GM21825 (cell line): ENCODE measurements at regions not wholly inside any gene's neighbourhood (a gene's known extent, or its start where the extent isn't known, plus 50 kb on each side); places are given as distances from the start of the nearest gene placed in this dataset.

ENCODE experiments used
- ATAC-seq: cut with Tn5 transposase; IDR thresholded peaks from one replicate; pipeline ENCODE4 v1.9.1; 2021; ENCODE audit warnings: mild to moderate bottlenecking, moderate library complexity; ENCODE audit not compliant: unreplicated experiment

DNA sequence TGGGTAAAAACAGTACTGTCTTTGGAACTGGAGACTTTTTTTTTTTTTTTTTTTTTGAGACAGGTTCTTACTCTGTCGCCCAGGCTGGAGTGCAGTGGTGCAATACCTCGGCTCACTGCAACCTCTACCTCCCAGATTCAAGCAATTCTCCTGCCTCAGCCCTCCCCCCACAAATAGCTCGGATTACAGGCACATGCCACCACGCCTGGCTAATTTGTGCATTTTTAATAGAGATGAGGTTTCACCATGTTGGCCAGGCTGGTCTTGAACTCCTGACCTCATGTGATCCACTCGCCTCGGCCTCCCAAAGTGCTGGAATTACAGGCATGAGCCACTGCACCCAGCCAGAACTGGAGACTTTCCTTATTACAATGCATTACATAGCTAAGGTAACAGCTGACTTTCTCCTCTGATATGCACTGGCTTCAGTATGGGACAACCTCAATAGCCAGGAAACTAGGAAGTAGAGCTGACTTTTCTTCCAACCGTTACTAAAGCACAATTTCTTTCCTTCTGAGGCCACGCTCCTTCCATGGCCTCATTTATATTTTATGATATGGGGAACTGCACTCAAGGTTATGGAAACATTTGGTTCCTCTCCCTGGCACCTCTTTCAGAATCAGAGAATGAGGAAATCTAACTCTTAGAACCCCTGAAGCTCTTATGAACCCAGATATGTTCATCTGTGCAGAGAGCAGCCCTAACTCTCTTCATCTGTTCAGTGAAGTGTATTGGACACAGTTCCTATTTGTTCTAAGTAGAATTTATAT lies 53.5 kb upstream of the FAM9B start:
- no peak for ATAC-seq

DNA sequence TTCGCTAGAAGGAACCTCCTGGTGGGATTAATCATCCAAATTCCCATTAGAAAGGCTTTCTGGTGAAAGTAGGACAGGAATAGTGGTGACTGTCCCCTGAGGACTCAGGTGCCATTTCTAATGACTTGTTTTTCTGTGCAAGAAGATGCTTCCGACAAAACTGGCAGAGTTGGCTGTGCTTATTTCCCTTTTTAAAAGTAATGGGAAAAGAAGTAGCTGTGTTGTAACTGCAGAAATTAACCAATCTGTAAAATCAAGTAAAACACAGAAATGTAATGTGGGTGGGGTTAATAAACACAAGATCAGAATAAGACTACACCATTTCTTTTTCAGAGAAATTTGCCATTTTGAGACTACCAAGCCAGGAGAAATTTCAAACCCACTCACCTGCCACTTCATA lies 55.0 kb upstream of the FAM9B start:
- no peak for ATAC-seq

DNA sequence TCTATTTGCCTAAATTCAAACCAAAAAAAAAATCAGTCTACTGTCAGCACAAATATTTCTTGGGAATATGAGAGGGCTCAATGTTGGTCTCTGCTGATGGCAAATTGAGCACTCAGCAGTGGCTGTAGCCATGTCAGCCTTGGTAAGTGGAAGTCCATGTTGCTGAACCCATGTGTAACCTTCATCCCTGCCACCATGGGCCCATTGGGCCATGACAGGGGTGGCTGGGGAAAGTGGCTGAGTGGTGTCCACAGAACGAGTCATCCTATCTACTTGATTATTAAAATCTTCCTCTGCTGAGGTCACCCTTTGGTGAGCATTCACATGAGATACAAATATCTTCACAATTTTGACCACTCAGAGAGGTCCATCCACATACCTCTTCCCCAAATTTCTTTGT lies 56.8 kb upstream of the FAM9B start:
- ATAC-seq: no peak

DNA sequence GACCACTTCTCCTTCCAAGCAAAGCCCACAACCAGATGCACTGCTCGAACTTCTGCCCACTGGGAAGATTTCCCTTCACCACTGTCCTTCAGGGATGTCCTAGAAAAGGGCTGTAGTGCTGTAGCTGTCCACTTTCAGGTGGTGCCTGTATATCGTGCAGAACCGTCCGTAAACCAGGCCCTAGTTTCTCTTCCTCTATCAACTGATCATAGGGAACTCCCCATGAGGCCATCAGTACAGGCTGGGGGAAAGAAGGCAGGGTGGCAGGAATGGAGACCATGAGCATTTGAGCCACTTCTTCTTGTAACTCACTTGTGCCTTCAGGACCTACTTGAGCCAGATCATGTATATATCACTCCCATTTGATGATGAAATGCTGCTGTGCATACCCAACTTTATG lies 57.3 kb upstream of the FAM9B start:
- ATAC-seq: no peak

DNA sequence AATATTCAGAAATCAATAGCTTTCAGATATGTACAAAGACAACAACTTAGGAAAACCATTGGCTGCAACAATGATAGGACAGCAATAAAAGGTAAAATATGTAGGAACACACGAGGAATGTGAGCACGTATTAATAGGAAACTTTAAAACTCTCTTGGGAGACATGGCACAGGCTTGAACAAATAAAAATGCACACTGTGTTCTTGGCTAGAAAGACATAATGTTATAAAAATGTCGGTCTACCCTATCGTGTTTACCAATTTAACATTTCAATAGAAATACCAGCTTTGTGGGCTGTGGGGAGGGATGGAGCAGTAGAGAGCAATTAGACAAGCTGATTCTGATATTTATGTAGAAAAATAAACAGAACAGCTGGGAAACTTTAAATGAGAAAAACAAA lies 69.0 kb upstream of the FAM9B start:
- ATAC-seq: no peak

DNA sequence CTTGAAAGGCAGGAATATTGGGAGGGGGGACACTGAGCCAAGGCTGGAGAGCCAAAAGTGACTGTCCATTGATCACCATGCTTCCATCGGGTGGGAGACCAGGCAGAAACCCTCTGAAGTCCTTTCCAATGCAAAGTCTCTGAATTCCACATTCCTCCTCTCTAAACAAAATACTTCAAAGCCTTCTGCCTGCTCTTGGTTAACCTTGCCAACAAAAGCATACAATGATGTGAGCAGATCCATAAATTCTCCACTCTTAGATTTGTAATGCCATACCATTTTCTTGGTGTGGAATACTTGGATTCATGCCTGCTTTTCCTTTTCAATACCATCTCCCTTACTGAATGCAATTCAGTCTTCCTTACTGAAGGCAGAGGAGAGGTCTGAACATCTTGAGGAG lies 74.1 kb upstream of the FAM9B start:
- no peak for ATAC-seq

DNA sequence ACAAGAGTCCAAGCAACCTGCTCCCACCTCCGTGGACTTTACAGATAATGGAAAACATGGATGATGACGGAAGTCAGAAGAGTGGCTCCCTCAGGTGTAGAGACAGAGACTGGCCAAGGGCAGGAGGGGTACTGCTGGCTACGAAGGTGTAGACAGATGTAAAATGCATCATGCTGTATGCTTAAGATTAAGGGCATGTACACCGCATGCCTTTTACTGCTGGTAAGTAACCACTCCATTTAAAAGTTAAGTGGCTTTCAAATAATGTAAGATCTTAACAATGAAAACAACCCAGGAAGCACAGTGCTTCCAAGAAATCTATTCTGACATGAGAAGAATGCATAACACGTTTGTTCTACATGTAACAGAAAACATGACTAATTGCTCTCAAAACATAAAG lies 76.9 kb upstream of the FAM9B start:
- ATAC-seq: no peak

DNA sequence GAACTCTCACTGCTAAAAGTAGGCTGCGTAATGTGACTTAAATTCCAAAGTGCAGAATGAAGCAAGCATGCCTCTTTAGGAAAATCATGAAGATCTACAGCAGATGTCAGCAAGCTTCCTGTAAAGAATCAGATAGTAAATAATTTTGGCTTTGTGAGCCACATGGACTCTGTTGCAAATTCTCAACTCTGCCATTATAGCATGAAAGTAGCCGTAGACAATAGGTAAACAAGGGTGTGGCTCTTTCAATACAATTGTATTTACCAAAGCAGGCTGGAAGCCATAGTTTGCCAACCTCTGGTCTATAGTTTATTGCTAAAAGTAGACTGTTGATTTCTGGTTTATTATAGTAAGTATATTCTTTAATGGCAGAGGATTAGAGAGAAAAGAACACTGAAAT lies 80.3 kb upstream of the FAM9B start:
- no peak for ATAC-seq

DNA sequence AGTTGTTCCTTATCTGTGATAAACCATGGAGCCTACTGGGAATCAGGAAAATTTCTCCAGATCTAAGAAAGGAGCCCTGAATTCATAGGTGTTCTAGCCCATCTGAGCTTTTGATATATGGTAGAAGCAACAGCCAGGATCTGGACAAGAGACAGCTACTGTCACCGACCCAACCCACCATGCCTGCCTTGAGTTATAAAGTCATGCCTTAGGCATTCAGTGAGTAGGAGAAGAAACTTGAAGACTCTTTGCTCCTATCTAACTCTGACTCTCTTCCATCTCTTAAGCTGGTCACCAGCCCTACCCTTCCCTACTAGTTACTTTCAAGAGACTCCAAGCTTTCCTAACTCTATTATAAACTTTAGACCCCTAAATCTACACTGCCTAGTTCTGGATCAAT lies 83.9 kb upstream of the FAM9B start:
- no peak for ATAC-seq

DNA sequence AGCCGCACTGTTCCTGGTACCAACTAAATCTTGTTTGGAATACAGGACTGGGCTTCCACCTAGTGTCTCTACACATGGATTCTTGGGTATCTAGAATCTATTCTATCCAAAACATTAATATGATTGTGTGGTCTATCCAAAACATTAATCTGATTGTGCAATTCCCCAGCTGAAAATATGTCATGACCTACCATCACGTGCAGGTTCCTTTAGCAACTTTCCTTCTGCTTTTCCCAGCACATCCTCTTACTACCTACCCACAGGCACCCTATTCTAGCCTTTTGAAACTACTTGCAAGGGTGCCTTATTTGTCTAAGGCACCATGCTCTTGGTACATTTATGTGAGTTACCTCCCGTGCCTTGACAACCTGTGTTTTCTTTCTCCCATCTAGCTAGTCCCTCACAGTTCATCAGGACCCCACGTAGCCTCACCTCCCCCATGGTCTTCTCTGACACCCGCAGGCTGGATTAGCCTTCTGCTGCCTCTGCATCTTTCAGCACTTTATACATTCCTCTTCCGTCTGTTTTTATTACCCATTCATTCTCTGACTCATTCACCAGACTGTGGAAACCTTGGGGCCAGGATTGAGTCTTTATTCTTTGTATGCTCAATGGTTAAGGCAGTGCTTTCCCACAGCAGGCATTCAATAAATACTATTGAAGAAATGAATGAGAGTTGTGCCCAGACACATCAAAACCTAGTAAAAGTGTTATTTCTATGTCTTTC lies 88.8 kb upstream of the FAM9B start:
- no peak for ATAC-seq

DNA sequence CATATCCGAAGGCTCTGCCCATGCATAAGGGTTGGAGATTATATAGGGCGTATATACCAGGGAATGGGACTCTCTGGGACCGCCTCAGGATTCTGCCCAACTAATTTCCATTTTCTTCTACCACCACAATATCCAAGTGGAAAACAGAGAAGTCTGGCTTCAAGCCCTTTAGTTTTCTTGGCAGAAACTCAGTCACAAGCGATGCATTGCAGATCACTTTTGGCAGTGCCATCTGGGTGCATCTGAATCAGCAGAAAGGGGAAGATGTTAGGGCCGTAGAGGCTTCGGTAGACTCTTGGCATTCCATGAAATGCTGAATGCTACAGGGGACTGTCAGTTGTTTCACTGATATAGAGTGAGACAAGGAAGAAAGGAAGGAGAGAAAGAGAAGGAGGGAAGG lies 94.1 kb upstream of the FAM9B start:
- ATAC-seq: no peak

DNA sequence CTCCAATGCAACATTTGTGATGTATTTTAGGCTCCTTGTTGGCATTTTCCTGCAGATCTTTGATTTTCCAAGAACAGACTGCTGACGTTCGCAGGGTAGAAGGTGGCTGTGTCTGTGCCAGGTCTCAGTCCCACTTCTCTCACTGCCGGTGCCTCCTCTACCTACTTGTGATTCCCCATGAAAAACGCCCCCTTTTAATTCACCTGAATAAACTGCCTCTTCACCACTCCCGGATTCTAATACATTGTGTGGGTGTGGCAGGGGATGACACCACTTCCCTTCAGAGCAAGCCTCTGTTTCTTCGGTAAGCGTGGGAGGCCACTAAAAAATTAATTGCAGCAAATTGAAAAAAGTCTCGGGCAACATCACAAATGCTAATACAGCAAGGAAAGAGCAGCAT lies 96.1 kb upstream of the FAM9B start:
- ATAC-seq: no peak

DNA sequence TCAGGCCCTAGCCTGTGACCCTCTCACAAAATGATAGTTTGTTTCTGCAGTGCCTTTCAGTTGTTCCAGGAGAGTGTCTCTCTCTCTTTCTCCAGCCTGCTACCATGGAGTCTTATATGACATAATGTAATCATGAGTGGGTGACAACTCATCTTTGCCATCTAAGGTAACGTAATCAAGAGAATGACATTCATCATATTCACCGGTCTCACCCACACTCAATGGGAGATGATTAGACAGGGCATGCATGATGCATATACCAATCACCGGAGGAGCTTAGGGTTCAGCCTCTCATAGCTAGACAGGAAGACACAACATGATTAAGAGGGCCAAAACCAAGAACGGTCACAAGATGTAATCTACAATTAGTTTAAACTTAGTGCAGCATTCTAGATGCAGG lies 97.1 kb upstream of the FAM9B start:
- ATAC-seq: no peak

DNA sequence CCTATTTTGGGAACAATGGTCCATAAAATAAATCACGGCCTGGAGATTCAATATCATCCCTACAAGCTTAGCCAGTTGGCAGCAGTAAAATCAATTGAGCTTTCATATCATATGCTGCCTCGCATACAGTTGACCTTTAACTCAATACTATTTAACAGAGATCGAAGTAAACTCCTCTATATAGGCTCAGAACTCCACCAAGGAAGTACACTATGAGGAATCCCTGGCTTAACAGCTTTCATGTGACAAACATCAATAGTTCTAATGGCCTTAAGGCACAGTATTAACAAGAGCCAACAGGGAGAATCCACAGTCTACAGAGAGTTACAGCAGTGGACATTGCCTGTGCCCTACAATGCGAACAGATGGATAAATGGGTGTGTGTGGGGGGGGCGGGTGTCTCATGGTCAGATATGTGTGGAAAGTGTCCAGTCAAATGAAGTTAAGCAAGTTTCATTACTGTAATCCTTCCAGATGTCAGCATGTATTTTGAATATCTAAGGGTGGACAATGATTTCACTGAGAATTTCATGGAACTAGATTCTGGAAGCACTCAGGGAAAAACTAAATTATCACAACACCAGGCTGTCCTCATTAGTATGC lies 98.2 kb upstream of the FAM9B start:
- ATAC-seq: no peak

DNA sequence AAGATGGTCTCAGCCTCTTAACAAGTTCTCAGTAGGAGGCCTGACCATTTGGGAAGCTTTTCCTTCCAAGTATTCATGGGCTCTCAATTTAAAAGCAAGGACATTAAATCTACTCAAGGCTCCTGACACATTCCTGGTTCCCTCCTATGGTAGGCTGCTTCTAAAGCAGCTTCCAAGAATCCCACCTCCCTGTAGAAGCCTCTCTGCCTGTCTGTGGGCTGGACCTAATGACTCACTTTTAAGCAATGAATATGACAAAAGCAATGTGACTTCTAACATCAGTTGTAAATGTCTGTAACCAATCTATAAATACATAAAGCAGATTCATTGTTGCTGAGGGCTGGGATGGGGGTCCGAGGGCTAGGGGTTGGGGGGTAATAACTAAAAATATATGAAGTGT lies 99.5 kb upstream of the FAM9B start:
- ATAC-seq: no peak

DNA sequence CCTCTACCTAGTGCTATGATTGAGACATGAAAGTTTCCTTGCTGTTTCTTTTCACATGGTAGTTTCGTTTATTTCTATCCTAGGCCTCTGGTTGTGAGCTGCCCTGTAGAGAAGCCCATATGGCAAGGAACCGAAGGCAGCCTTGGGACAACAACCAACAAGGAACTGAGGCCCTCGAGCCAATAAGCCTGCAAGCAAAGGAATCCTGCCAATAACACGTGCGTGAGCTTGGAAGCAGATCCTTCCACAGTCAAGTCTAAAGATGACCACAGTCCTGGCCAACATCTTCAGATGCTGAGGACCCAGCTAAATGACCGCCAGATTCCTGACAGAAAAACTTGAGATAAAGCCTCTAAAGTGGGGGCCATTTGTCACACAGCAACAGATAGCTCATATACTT lies 100.4 kb upstream of the FAM9B start:
- no peak for ATAC-seq

DNA sequence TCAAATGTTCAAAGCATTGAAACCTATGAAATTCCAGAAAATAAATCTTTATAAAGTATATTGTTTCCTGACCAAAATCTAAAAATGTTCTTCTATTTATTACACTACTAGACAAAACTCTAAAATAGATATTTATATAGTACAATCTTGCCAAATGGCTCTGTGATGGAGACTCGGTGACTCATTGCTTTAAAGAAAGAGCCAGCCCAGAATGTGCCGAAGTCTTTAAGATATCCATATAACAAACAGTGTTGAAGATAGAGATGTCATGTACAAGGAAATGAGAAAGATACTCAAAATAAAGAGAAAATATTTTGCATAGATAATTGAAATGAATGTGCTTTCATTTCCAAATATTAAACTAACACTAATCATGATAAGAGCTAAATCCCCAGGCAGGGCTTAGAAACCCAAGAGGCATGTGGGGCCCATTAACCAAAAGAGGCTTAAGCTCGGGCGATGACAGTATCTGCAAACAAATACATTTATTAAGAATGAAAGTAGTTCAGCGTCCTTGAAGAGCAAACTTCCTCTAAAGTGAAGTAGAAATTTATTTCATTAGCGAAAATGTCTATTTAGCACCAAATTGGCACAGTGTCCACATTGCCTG lies 102.1 kb upstream of the FAM9B start:
- no peak for ATAC-seq

DNA sequence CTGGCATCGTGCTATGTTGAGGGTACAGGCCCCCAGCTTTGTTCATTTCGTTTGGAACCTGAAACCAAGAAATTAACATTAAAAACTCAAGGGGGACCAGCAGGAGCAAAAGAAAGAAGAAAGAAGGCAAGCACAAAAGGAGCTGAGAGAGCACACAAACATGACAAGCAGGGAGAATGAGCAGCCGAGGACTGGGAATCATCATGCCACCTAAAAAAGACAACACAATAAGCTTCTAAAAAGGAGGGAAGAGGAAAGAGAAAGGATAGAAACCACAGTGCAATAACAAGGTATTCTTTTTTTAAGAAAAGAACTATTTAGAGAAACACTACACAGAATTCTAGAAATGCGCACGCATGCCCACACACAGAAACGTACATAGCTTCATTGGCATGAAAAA lies 103.2 kb upstream of the FAM9B start:
- no peak for ATAC-seq

DNA sequence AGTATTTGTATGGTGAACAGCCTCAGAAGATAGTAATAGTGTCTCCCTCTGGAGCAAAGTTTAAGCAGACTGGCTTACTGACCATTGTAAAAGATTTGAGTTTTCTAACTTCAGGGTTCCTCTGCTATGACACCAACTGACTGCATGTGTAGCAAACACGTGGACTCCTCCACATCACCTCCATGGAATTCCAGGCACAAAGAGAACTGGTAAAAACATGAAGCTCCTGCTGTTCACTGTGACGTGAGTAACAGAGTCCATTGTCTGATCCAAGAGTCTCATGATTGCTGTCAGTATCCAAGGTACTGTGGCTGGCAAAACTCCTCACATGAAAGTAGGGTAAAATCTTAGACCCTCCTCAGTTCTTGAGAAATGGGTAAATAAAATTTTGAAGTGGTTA lies 107.6 kb upstream of the FAM9B start:
- ATAC-seq: no peak

DNA sequence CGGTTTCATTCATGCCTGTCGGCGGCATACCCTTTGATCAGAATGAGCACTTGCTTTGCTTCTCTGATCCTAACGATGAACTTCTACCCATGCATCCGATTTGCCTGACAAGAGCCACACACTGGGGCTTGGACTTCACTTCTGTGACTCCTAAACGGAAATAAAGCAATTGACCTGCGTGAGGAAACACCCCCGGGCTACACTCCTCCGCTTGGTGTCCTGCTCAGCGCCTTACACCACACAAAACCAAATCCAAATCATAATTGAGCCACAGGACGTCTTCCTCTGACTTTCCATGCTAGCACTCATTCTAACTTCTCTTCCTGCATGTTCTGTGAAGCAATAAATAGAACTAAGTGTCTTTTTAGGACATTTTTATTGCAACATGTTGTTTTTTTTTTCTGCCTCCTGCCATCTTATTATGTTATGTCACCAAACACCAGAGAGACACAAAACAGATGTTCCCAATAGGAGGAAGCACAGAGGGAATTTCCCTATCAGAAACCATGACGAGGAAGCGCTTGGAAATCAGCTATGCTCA lies 110.8 kb upstream of the FAM9B start:
- no peak for ATAC-seq

DNA sequence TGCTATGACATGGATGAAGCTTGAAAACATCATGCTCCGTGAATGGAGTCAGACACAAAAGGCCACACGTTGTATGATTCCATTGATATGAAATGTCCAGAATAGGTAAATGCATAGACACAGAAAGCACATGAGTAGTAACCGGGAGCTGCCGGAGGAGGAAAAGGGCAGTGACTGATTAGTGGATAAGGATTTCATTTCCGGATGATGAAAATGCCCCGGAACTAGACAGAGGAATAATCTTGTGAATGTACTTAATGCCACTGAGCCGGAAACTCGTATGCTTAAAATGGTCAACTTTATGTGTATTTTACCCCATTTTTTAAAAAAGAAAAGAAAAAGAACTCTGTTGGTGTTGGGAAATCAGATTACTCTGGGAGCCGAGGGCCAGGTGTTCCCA lies 112.7 kb upstream of the FAM9B start:
- ATAC-seq: no peak

DNA sequence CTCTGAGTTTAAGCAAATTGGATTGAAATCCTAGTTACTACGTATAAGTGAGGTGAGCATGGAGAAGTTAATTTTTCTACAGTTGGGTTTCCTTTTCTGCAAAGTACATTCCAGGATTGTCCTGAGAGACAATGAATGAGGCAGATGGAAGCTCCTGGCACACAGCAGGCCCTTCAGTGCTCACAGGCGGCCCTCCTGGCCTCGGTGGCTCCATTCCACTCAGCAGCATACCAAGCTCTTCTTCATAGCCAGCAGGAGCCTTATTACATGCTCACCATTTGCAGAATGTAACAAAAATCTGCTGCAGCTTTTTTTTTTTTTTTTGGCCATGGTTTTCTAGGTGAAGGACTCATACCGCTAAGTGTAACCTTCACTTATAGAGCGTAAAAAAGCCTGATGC lies 113.2 kb upstream of the FAM9B start:
- no peak for ATAC-seq
